ENCODE measurements at regions not wholly inside any gene's neighbourhood (a gene's known extent, or its start where the extent isn't known, plus 50 kb on each side); places are given as distances from the start of the nearest gene placed in this dataset.
"Not testable (repeated sequence)": the region's sequence is repeated elsewhere in the genome, so short reads cannot be mapped to it uniquely, and the experiment has no call there.

- no peak for DNase-seq
Measured at GRCh38 chrX:3550871-3551270, 162.6 kb downstream of the PRKX start.

- no peak for DNase-seq
Measured at GRCh38 chrX:3550160-3550751, 163.2 kb downstream of the PRKX start.

GRCh38 chrX:3549411-3549911, 164.0 kb downstream of the PRKX start:
- no peak for DNase-seq

- DNase-seq = peak; percentile 47
Measured at GRCh38 chrX:3548765-3549391, 164.6 kb downstream of the PRKX start.

- no peak for DNase-seq
Measured at GRCh38 chrX:3545901-3546300, 167.5 kb downstream of the PRKX start.

GRCh38 chrX:3541336-3541735, 172.1 kb downstream of the PRKX start:
- DNase-seq = no peak

- no peak for DNase-seq
Measured at GRCh38 chrX:3540105-3540504, 173.3 kb downstream of the PRKX start.

- no peak for DNase-seq
Measured at GRCh38 chrX:3532581-3533085, 180.8 kb downstream of the PRKX start.

GRCh38 chrX:3531435-3531834, 182.0 kb downstream of the PRKX start:
- not testable (repeated sequence) for DNase-seq

GRCh38 chrX:3529466-3530010, 183.1 kb upstream of the MXRA5 start:
- no peak for DNase-seq

GRCh38 chrX:3527811-3528210, 181.4 kb upstream of the MXRA5 start:
- peak; percentile 5 for DNase-seq

GRCh38 chrX:3527166-3527565, 180.7 kb upstream of the MXRA5 start:
- DNase-seq = no peak

GRCh38 chrX:3526731-3527130, 180.3 kb upstream of the MXRA5 start:
- no peak for DNase-seq

GRCh38 chrX:3526071-3526470, 179.6 kb upstream of the MXRA5 start:
- DNase-seq = peak; percentile 16

- DNase-seq = peak; percentile 84
Measured at GRCh38 chrX:3522101-3522650, 175.7 kb upstream of the MXRA5 start.

GRCh38 chrX:3521396-3521795, 174.9 kb upstream of the MXRA5 start:
- no peak for DNase-seq

- peak; percentile 7 for DNase-seq
Measured at GRCh38 chrX:3520982-3521381, 174.5 kb upstream of the MXRA5 start.

- DNase-seq = no peak
Measured at GRCh38 chrX:3520458-3520857, 174.0 kb upstream of the MXRA5 start.

GRCh38 chrX:3519384-3519783, 172.9 kb upstream of the MXRA5 start:
- DNase-seq = peak; percentile 46

GRCh38 chrX:3518870-3519269, 172.4 kb upstream of the MXRA5 start:
- DNase-seq = peak; percentile 87

GRCh38 chrX:3516051-3516541, 169.6 kb upstream of the MXRA5 start:
- no peak for DNase-seq

- DNase-seq = no peak
Measured at GRCh38 chrX:3514996-3515395, 168.5 kb upstream of the MXRA5 start.

GRCh38 chrX:3512150-3512549, 165.7 kb upstream of the MXRA5 start:
- DNase-seq = not testable (repeated sequence)

- no peak for DNase-seq
Measured at GRCh38 chrX:3509934-3510333, 163.5 kb upstream of the MXRA5 start.

Measured in NCI-H226 (cell line).